SK-N-MC (cell line): ENCODE measurements at regions not wholly inside any gene's neighbourhood (a gene's known extent, or its start where the extent isn't known, plus 50 kb on each side); places are given as distances from the start of the nearest gene placed in this dataset.
"Not testable (repeated sequence)": the region's sequence is repeated elsewhere in the genome, so short reads cannot be mapped to it uniquely, and the experiment has no call there.

Source experiments
- DNase-seq: peaks from one replicate; pipeline ENCODE4 v3.0.0-alpha.2; 2011; ENCODE audit warnings: low read depth, low spot score
- H3K27ac ChIP-seq: fragments of 200-600 bp; sonication (generic); 2 replicates; pipeline ENCODE4 v1.5.1; 2016; ENCODE audit warnings: mixed run types
- H3K36me3 ChIP-seq: fragments of 200-600 bp; sonication (generic); 2 replicates; pipeline ENCODE4 v1.6.1; 2017; ENCODE audit warnings: antibody characterized with exemption, low read length, mixed read lengths; ENCODE audit not compliant: insufficient read depth
- H3K4me3 ChIP-seq: fragments of 200-600 bp; sonication (generic); 2 replicates; pipeline ENCODE4 v1.5.1; 2016
- H3K9ac ChIP-seq: fragments of 200-600 bp; sonication (generic); 2 replicates; pipeline ENCODE4 v1.8.0; 2017; ENCODE audit warnings: mixed run types, mixed read lengths; ENCODE audit not compliant: insufficient read length
- H3K9me3 ChIP-seq: fragments of 200-600 bp; sonication (generic); 2 replicates; pipeline ENCODE4 v1.6.1; 2017; ENCODE audit warnings: low read depth, mild to moderate bottlenecking, antibody characterized with exemption, low read length, moderate library complexity, mixed read lengths
- EZH2 ChIP-seq: fragments of 200-600 bp; sonication (generic); IDR thresholded peaks from one replicate; pipeline ENCODE4 v1.6.1; 2017; ENCODE audit warnings: antibody characterized with exemption
- FOXP2 ChIP-seq: optimal IDR thresholded peaks from 2 replicates; pipeline ENCODE3; 2011; ENCODE audit warnings: mild to moderate bottlenecking, moderate library complexity; ENCODE audit not compliant: insufficient read depth; ENCODE audit errors: extremely low read length, control extremely low read depth
- POLR2AphosphoS5 ChIP-seq: IDR thresholded peaks from 2 replicates; pipeline ENCODE4 v1.6.1; 2012; ENCODE audit warnings: mild to moderate bottlenecking, low read depth, low read length, borderline replicate concordance

DNA sequence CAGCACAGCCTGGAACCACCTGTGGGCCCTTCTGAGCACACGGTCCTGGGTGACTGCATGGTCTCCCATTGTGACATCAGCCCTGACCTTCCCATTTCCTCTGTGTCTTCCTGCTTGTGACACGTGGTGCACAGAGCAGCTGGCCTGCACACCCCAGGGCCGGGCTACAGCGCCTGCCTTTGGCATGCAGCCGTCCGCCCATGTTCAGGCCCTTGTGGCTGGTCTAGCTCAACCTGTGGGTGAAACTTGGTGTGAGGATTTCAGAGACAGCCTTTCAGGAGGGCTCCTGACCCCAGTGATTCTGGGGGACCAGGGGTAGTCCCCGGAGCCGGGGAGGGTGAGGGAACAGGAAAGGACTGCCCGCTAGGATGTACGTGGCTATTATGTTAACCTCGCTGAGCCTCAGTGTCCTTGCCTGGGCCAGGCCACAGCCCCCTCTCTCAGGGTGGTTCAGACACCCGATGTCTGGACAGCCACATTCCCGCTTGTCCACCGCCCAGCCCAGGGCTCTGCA is 284.8 kb upstream of the HS6ST1 start:
- Histone ChIP-seq H3K36me3 (no peaks in the 10 kb centered on the region), H3K4me3 (no peak overlapping the region), H3K27ac (no peak overlapping the region), H3K9ac (no peak overlapping the region), H3K9me3 (no peaks in the 10 kb centered on the region)
- TF ChIP-seq FOXP2 (no peak), EZH2 (no peak), POLR2AphosphoS5 (no peak)
- no peak for DNase-seq

DNA sequence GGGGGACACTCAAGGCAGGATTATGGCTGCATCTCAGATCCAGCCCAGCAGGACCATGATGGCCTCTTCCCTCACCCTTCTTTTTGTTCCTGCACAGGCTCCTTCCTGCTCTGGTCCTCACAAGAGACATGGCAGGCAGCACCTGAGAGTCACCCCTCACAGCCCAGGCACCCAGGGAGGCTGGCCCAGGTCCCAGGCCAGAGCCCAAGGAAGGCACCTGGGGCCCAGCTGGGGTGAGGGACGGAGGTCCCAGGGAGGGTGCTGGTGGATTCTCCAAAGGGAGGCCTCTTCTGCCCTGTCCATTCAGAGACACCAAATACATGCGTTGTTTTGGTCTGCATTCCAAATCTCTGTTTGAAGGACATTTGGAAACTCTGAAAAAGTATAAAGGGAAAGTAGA is 285.4 kb upstream of the HS6ST1 start:
- DNase-seq: no peak
- H3K4me3 ChIP-seq: no peak overlapping the region
- no peak overlapping the region for H3K9ac ChIP-seq
- TF ChIP-seq FOXP2: no peak
- TF ChIP-seq EZH2: no peak
- TF ChIP-seq POLR2AphosphoS5: no peak
- H3K9me3 ChIP-seq: no peaks in the 10 kb centered on the region
- no peaks in the 10 kb centered on the region for H3K36me3 ChIP-seq
- no peak overlapping the region for H3K27ac ChIP-seq

DNA sequence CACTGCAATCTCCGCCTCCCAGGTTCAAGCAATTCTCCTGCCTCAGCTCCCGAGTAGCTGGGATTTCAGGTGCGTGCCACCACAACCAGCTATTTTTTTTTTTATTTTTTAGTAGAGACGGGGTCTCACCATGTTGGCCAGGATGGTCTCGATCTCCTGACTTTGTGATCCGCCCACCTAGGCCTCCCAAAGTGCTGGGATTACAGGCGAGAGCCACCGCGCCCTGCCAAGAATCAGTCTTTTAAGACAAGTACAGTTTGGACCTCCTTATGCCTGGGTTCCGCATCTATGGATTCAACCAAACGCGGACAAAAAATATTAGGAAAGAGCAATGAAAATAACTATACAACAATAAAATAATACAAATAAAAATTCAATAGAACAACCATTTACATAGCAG is 285.9 kb upstream of the HS6ST1 start:
- not testable (repeated sequence) for H3K36me3 ChIP-seq, H3K9me3 ChIP-seq, H3K4me3 ChIP-seq, H3K9ac ChIP-seq, H3K27ac ChIP-seq, DNase-seq

DNA sequence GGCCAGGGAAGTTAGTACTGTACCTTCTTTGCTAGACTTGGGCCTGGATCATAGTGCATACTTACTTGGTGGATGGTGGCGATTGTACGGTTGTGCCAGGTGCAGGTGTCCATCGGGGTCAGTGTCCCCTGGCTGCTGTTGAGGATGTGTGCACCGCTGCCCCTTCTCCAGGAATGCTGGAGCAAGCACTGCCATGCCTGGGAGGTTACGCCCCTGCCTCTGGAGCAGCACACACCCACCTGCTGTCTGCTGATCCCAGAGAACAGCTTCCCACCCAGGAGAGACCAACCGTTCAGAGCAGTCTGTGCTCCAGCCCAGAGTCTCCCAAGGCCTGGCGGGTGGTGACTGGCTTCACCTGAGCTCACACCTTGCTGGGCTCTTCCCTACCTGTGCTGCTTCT is 286.8 kb upstream of the HS6ST1 start:
- H3K27ac ChIP-seq: no peak overlapping the region
- DNase-seq: no peak
- H3K4me3 ChIP-seq: no peak overlapping the region
- H3K36me3 ChIP-seq: no peaks in the 10 kb centered on the region
- H3K9ac ChIP-seq: no peak overlapping the region
- TF ChIP-seq FOXP2 (no peak), POLR2AphosphoS5 (no peak), EZH2 (no peak)
- H3K9me3 ChIP-seq: no peaks in the 10 kb centered on the region

DNA sequence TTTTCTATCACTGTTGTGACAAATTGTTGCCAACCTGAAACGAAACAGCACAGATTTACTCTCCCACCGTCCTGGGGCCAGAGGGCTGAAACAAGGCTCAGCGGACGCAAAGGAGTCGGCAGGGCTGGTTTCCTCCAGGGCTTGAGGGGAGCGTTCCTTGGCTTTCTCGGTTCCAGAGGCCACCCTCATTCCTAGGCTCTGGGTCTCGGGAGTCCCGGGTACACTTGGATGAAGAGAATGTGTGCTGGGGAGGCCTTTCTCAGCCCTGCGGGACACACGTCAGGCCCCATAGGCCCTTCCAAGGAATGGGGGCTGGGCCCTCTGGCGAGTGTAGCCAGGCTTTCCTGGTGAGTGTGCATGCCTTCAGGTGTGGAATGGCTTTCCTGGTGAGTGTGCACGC is 287.3 kb upstream of the HS6ST1 start:
- no peaks in the 10 kb centered on the region for H3K9me3 ChIP-seq
- H3K4me3 ChIP-seq: no peak overlapping the region
- no peak overlapping the region for H3K9ac ChIP-seq
- DNase-seq: no peak
- TF ChIP-seq POLR2AphosphoS5: no peak
- TF ChIP-seq FOXP2: no peak
- TF ChIP-seq EZH2: no peak
- H3K27ac ChIP-seq: no peak overlapping the region
- no peaks in the 10 kb centered on the region for H3K36me3 ChIP-seq

DNA sequence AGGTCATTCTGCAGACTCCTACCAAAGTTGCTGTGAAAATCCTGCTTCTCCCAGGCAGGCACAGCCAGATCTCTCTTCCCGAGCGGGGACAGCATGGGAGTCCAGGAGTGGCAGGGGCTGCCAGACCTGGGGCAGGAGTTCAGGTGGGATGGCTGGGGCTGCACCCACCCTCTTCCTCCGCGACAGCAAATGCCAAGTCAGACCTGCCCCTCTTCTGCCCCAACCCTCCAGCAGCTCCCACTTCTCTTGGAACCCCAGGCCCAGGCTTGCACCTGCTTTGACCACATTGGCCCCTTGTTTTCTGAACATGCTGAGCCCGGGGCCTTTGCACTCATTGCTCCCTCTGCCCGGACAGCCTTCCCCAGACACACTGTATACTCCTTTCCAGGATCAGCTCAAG is 288.2 kb upstream of the HS6ST1 start:
- H3K4me3 ChIP-seq: no peak overlapping the region
- no peak for TF ChIP-seq POLR2AphosphoS5
- no peak for TF ChIP-seq FOXP2
- no peak for TF ChIP-seq EZH2
- no peak for DNase-seq
- no peak overlapping the region for H3K27ac ChIP-seq
- H3K9me3 ChIP-seq: no peaks in the 10 kb centered on the region
- no peaks in the 10 kb centered on the region for H3K36me3 ChIP-seq
- H3K9ac ChIP-seq: no peak overlapping the region

DNA sequence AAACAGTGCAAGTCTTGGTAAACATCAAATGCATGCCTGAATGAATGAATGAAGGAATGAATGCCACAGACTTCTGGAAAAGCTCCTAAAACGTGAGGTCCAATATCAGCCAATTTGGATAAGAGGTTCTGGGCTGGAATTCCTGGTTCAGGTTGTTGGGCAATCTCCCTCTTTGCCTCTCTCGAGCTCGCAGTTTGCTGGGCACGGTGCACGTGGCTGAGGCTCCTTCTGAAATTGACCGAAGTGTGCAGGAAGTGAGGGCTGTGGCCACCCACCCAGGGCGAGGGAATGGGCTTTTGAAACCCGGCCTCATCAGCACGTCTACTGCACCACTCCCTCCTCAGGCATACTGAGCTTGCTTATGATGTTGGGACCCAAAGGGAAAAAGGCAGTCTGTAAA is 288.8 kb upstream of the HS6ST1 start:
- H3K9ac ChIP-seq: no peak overlapping the region

DNA sequence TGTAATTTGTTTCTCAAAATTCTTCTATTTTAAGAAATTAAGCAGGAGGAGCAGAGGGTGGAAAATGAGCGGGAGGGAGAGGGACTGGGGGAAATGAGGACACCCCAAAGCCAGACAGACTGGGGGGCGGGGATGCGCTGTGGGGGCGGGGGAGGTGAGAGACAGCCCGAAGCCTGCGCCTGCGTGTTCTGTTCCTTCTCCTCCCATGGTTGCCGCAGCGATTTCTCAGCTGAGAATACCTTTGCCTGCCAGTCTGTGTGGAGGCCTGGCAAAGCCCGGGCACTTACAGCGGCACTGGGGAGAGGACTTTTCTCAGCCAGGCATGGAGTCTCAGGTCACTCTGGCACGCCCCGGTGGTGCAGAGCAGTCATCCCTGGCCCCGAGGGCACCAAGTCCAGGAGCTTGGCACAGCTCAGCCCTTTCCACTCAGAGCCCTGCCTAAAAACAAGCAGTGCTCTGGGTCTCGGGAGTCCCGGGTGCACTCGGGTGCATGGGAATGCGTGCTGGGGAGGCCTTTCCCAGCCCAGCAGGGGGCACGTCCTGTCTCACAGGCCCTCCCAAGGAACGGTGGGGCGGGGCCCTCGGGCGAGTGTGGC is 289.3 kb upstream of the HS6ST1 start:
- Histone ChIP-seq H3K9me3 (no peaks in the 10 kb centered on the region), H3K4me3 (no peak overlapping the region), H3K9ac (no peak overlapping the region), H3K36me3 (no peaks in the 10 kb centered on the region), H3K27ac (no peak overlapping the region)
- no peak for TF ChIP-seq POLR2AphosphoS5
- no peak for TF ChIP-seq EZH2
- no peak for TF ChIP-seq FOXP2
- DNase-seq: no peak

More for the DNA sequence above, 288.8 kb upstream of the HS6ST1 start:
- Histone ChIP-seq H3K4me3 (no peak overlapping the region), H3K36me3 (no peaks in the 10 kb centered on the region), H3K9me3 (no peaks in the 10 kb centered on the region), H3K27ac (no peak overlapping the region)
- TF ChIP-seq POLR2AphosphoS5: no peak
- TF ChIP-seq FOXP2: no peak
- no peak for TF ChIP-seq EZH2
- no peak for DNase-seq
